ENCODE measurements at regions not wholly inside any gene's neighbourhood (a gene's known extent, or its start where the extent isn't known, plus 50 kb on each side); places are given as distances from the start of the nearest gene placed in this dataset.
"Not testable (repeated sequence)": the region's sequence is repeated elsewhere in the genome, so short reads cannot be mapped to it uniquely, and the experiment has no call there.

DNA sequence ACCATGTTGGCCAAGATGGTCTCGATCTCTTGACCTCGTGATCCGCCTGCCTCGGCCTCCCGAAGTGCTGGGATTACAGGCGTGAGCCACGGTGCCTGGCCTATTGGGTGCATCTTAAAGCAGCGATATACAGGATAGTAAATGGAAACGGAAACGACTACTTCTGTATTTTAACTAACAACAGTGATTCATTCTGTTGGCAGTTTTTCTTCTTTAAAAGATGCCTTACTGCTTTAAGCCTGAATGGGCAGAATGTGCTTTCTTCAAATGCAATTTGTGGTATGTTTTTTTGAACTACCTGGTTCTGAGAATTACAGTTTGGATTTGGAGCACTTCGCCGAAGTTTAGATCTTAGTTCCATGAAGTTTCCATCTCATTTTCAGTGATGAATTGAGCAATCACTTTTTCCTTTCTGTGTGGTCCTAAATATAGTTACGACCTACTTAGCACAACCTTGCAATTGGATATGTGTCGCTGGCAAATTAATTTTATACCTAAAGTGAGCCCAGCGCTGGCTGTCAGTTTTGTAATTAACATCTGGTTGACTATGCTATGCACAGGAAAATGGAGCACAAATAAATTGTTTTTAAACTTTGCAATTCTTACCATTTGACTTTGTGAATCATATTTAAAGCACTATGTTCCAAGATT is 53.6 kb upstream of the EIF5 start:
- DNase-seq (ENCODE audit: low read depth) (no peak), FAIRE-seq (no peak)
- TF ChIP-seq, protein P1, sequence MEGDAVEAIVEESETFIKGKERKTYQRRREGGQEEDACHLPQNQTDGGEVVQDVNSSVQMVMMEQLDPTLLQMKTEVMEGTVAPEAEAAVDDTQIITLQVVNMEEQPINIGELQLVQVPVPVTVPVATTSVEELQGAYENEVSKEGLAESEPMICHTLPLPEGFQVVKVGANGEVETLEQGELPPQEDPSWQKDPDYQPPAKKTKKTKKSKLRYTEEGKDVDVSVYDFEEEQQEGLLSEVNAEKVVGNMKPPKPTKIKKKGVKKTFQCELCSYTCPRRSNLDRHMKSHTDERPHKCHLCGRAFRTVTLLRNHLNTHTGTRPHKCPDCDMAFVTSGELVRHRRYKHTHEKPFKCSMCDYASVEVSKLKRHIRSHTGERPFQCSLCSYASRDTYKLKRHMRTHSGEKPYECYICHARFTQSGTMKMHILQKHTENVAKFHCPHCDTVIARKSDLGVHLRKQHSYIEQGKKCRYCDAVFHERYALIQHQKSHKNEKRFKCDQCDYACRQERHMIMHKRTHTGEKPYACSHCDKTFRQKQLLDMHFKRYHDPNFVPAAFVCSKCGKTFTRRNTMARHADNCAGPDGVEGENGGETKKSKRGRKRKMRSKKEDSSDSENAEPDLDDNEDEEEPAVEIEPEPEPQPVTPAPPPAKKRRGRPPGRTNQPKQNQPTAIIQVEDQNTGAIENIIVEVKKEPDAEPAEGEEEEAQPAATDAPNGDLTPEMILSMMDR (IDR thresholded peaks at IDR 0.05; ENCODE audit: insufficient read depth, low read length, severe bottlenecking), result no peak
- Histone ChIP-seq H3K4me3 (ENCODE audit: low read depth, low read length) (no peak overlapping the region), H3K27me3 (ENCODE audit: control insufficient read depth, insufficient read depth, low read length) (peaks cover 12% of the 10 kb centered on the region), H3K36me3 (ENCODE audit: control insufficient read depth, insufficient read depth, low read length) (no peaks in the 10 kb centered on the region)

DNA sequence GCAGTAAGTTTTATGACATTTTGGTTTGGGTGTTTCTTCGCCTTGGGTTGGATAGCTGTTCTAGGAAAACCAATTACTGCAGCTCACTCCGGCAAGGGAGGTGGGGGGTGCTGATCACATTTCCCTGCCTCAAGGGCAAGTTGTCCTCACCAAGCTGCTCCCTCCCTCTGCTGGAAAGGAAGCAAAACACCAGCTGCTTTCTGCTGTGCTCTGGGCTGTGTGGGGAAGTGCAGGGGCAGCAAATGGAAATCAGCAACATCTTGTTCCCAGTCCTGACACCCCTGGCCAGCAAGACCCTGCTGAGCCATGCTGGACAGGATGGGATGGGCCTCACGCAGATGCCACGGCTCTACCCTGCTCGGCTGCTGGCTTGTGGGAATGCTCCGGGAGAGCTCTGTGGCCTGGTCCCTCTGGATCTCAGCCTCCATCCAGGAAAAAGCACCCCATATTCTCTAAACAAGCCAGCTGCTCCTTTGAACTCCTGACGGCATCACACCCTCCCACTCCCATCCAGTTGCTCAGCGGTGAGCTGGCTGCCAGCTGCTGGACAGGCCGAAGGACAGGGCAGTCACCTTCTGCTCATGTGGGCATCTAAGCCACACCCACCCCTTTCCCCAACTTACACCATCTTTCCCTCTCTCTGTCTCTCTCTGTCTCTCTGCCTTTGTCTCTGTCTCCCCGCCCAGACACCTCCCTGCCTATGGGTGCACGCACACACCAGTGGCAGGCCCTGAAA is 52.4 kb upstream of the EIF5 start:
- no peak for FAIRE-seq

DNA sequence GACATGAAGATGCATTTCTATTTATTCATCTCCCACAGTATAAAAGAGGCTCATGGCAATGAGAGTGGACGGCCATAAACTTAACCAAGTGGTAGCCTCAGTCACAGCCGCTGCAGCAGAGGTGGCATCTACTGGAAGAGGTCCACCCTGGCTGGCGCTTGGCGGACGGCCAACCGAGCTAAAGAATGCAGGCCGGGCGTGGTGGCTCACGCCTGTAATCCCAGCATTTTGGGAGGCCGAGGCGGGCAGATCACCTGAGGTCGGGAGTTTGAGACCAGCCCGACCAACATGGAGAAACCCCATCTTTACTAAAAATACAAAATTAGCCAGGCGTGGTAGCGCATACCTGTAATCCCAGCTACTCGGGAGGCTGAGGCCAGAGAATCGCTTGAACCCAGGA is 51.7 kb upstream of the EIF5 start:
- not testable (repeated sequence) for DNase-seq (ENCODE audit: low read depth); H3K4me3 ChIP-seq (ENCODE audit: low read depth, low read length); H3K36me3 ChIP-seq (ENCODE audit: control insufficient read depth, insufficient read depth, low read length); FAIRE-seq
- H3K27me3 ChIP-seq (ENCODE audit: control insufficient read depth, insufficient read depth, low read length), result peaks cover 12% of the 10 kb centered on the region

More for the DNA sequence above, 52.4 kb upstream of the EIF5 start:
- no peak overlapping the region for H3K4me3 ChIP-seq (ENCODE audit: low read depth, low read length)
- TF ChIP-seq, protein P1 (IDR thresholded peaks at IDR 0.05; ENCODE audit: insufficient read depth, low read length, severe bottlenecking), result peak; percentile 29
- no peaks in the 10 kb centered on the region for H3K36me3 ChIP-seq (ENCODE audit: control insufficient read depth, insufficient read depth, low read length)
- DNase-seq (ENCODE audit: low read depth), result peak; percentile 20
- peaks cover 12% of the 10 kb centered on the region for H3K27me3 ChIP-seq (ENCODE audit: control insufficient read depth, insufficient read depth, low read length)

DNA sequence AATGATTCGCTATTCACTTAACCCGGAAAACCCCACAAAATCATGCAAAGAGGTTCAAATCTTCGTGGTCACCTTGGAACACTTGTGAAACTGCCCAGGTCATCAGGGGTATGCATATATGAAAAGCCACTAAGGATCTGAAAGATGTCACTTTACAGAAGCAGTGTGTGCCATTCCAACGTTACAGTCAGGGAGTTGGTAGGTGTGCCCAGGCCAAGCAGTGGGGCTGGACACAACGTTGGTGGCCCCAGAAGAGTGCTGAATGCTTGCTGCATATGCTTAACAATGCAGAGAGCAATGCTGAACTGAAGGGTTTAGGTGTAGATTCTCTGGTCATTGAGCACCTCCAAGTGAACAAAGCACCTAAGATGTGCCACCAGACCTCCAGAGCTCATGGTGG is 51.1 kb upstream of the EIF5 start:
- DNase-seq (ENCODE audit: low read depth) (no peak), FAIRE-seq (no peak)
- TF ChIP-seq, protein P1 (IDR thresholded peaks at IDR 0.05; ENCODE audit: insufficient read depth, low read length, severe bottlenecking), result no peak

DNA sequence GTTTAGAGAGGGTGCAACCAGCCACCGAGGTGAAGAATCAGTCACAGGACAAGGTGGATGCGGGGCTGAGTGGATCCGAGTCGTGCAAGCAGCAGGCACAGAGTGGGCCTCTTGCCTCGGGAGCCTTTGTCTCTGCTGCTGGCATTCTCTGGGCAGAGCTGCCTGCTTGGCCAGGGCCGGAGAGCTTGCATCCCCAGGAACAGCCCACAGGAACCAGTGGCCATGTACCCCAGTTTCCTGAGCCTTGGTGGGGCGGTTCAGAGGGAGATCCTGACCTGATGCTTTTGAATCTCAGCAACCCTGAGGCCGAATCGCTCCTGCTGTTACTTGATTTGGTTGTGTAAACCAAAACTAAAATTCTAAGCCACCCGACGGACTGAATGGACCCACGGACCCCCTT is 50.1 kb upstream of the EIF5 start:
- TF ChIP-seq, protein P1 (IDR thresholded peaks at IDR 0.05; ENCODE audit: insufficient read depth, low read length, severe bottlenecking), result no peak
- H3K36me3 ChIP-seq (ENCODE audit: control insufficient read depth, insufficient read depth, low read length), result no peaks in the 10 kb centered on the region
- H3K4me3 ChIP-seq (ENCODE audit: low read depth, low read length), result no peak overlapping the region
- no peak for FAIRE-seq
- H3K27me3 ChIP-seq (ENCODE audit: control insufficient read depth, insufficient read depth, low read length), result peaks cover 5% of the 10 kb centered on the region
- DNase-seq (ENCODE audit: low read depth), result no peak

More for the DNA sequence above, 51.1 kb upstream of the EIF5 start:
- Histone ChIP-seq H3K4me3 (ENCODE audit: low read depth, low read length) (no peak overlapping the region), H3K36me3 (ENCODE audit: control insufficient read depth, insufficient read depth, low read length) (no peaks in the 10 kb centered on the region), H3K27me3 (ENCODE audit: control insufficient read depth, insufficient read depth, low read length) (peaks cover 9% of the 10 kb centered on the region)
